GM19351 (cell line): ENCODE measurements at regions not wholly inside any gene's neighbourhood (a gene's known extent, or its start where the extent isn't known, plus 50 kb on each side); places are given as distances from the start of the nearest gene placed in this dataset.
"Not testable (repeated sequence)": the region's sequence is repeated elsewhere in the genome, so short reads cannot be mapped to it uniquely, and the experiment has no call there.

Experiments
- ATAC-seq: cut with Tn5 transposase; IDR thresholded peaks from one replicate; pipeline ENCODE4 v1.9.1; 2021; ENCODE audit warnings: mild to moderate bottlenecking, moderate library complexity; ENCODE audit not compliant: unreplicated experiment

DNA sequence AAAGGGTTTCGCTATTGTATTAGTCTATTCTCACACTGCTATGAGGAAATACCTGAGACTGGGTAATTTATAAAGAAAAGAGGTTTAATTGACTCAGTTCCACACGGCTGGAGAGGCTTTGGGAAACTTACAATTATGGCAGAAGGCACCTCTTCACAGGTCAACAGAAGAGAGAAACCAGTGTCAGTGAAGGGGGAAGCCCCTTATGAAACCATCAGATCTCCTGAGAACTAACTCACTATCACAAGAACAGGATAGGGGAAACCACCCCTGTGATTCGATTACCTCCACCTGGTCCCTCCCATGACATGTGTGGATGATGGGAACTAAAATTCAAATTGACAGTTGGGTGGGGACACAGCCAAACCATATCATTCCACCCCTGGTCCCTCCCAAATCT lies 589.5 kb downstream of the CENPC start:
- ATAC-seq = no peak

- no peak for ATAC-seq
These were observed 595.9 kb downstream of the CENPC start for GRCh38 chr4:66949419-66949818.

GRCh38 chr4:66946761-66947160 lies 598.5 kb downstream of the CENPC start:
- no peak for ATAC-seq

DNA sequence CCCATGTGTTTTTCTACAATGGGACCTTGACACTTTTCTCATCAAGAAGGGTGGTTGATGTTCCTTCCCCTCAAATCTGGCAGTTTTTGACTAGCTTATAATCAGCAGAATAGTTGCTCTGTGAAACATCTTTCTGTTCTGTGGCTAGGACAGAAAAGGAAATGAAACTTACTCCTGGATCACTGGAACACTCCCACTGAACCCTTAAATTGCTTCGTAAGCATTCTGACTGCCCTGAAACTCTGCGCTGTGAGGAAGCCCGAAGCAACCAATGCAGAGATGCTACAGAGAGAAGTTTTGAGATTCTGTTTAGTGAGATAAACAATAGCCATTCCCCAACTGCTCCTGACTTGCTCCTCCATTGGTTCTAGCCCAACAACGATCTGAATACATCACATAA lies 602.2 kb downstream of the CENPC start:
- ATAC-seq = no peak

GRCh38 chr4:66931981-66932380 lies 613.3 kb downstream of the CENPC start:
- not testable (repeated sequence) for ATAC-seq

- ATAC-seq = no peak
These were observed 615.1 kb downstream of the CENPC start for GRCh38 chr4:66930206-66930605.

DNA sequence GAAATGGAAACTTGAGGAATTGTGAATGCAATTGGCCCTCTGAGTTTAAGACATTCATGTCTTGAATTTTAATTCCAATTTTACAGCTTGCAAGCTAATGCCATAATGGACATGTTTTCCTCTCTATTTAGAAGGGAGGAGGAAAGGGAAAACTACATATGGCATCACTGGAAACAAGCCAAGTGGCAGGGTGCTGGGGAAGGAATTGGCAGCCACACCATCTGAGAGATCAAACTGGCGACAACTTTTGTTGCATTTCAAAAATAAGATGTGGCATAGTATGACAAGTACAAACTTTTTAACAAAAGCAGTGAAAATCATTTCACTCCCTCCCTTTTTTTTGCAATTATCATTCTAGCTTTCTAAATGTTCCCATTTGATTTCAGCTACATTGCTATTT lies 615.6 kb downstream of the CENPC start:
- no peak for ATAC-seq

DNA sequence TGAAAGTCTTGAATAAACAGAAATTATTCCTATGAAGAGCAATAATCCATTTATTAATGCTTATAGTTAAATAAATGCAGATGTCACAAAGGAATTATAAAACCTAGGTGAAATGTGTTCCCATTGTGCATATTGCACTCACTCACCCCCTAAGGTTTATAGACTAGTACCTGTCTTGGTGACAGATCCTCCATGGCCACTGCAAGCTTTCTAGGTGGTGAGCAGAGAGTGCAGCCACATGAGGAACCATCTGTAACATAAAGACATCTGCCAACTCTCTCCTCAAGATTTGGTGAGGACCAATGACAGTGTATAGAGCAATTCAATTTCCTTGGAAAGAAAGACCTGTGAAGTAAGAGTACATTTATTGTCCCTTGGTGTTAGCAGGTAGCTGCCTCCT lies 616.4 kb downstream of the CENPC start:
- ATAC-seq = not testable (repeated sequence)

- ATAC-seq = no peak
These were observed 617.4 kb downstream of the CENPC start for GRCh38 chr4:66927937-66928336.

DNA sequence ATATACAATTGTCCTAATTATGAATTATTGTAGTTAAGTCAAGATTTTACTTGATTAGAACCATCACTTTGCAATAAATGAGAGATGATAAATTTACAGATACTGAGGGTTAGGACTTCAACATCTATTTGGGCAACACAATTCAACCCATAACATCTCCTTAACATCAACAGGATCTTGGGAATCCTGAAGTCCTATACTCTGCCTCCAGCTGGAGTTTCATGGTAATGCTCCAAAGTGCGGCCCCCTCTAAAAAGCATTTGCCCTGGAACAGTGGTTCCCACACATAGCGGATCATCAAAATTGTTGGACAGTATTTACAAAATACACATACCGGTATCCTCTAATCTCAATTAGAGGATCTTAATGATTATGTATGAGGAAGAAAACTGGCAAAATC lies 618.6 kb downstream of the CENPC start:
- no peak for ATAC-seq

- ATAC-seq = no peak
These were observed 622.0 kb downstream of the CENPC start for GRCh38 chr4:66923081-66923865.

GRCh38 chr4:66921433-66921832 lies 623.9 kb downstream of the CENPC start:
- ATAC-seq = no peak

DNA sequence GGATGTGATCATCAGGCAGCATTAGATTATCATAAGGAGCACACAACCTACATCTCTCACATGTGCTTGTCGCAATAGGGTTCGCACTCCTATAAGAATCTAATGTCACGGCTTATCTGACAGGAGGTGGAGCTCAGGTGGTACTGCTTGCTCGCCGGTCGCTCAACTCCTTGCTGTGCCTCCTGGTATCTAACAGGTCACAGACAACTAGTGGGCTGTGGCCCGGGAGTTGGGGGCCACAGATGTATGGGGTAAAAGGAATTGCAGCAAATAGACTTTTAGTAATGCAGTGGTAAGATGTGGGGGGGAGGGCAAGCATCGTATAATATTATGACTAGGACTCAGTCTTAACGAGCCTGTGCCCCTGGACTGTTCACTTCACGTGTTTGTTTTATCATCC lies 624.8 kb downstream of the CENPC start:
- ATAC-seq = no peak

- no peak for ATAC-seq
These were observed 633.4 kb downstream of the CENPC start for GRCh38 chr4:66911880-66912279.

DNA sequence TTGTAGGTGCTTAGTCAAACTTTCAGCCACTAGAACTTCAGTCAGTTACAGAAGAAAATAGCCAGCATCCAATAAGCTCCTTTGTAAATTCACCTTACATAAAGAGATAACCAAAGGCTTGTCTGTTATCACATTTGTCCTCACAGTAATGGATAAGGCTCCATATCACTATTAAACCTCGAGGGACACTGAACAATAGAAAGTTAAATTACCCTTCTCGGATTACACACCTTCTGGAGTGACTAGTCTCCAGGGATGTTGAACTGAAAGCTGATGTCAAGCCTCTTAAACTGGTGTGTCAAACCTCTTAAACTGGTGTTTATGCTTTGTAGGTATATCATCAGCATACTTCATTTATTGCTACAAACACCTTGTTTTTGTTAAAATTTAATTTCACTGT lies 639.0 kb downstream of the CENPC start:
- no peak for ATAC-seq

- no peak for ATAC-seq
These were observed 645.8 kb downstream of the CENPC start for GRCh38 chr4:66899422-66900065.

GRCh38 chr4:66893807-66894206 lies 651.5 kb downstream of the CENPC start:
- no peak for ATAC-seq

DNA sequence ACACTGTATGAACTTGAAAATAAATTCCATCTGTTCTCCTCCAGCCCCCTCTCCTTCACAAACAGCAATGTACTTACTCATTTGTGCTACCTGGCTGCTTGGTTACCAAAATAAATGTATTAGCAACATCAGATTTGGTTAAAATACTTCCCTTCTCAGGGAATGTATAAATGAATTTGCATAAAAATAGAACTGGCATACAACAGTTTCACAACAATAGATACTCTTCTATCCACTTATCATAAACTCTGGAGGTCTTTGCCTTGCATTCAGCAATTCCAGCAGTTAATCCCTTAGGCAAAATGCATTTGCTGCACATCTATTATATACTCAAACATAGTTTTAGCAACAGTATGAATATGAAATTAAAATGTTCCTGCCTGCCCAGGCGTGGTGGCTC lies 658.2 kb downstream of the CENPC start:
- ATAC-seq = no peak

GRCh38 chr4:66885501-66886165 lies 659.7 kb downstream of the CENPC start:
- ATAC-seq = no peak

GRCh38 chr4:66876946-66877345 lies 668.4 kb downstream of the CENPC start:
- ATAC-seq = no peak

DNA sequence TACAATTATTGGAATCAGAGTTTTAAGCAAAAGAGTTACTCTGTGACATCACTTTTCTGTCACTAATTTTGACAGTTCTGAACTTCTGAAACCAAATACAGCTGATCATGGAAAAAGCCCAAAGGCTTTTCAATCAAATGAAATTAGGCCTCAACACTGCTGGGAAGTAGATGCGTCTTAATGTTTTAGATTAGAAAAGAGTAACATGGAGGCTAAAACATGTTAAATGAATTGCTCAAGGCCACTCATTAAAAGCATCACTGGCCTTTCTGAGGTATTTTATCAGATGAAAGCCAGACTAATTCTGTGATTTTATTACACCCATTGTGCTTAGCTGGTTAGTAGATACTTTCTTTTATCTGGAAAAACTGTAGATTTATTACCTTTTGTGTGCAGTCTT lies 672.6 kb downstream of the CENPC start:
- ATAC-seq = no peak

DNA sequence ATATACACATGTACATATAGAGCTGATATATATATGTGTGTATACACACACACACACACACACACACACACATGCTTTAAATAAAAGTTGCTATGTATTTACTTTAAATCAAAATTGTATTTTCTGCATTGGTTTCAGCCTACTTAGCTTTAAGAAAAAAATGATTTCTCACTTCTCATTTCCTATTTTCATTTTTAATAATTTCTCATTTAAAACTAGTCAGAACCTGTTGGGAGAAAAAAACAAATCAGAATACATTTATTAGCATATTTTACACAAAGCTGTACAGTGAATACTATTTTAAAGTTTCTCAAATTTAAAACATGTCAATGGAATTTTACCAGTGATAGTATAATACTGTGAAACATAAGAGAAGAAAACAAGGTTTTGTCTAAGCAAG lies 681.8 kb downstream of the CENPC start:
- no peak for ATAC-seq
